C4-2B (cell line): ENCODE measurements at regions not wholly inside any gene's neighbourhood (a gene's known extent, or its start where the extent isn't known, plus 50 kb on each side); places are given as distances from the start of the nearest gene placed in this dataset.

Experiments
- ZFX ChIP-seq: fragments of 450-650 bp; IDR thresholded peaks from 2 replicates; pipeline ENCODE4 v1.6.1; 2017
- TF ChIP-seq, protein P1 (sequence below): fragments of 450-650 bp; conservative IDR thresholded peaks from 2 replicates; pipeline ENCODE4 v1.5.1; 2017; ENCODE audit warnings: mild to moderate bottlenecking

DNA sequence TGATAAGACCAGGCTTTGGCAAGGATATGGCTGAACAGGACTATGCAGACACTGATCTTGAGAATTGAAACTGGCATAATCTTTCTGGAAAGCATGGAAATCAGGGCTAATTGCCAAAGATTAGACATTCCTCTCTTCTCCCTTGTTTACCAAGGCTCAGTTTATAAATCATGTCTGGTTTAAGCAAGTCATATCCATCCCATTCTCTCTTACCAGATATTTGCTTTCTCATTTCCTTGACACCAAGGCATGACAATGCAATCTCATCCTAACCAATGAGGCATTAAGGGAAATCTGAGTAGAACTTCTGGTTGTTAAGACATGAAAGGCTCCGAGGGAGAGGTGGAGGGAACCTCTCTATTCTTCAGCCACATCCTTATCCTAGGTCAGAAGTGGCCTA is 110.3 kb upstream of the CEP85L start:
- TF ChIP-seq, protein P1, sequence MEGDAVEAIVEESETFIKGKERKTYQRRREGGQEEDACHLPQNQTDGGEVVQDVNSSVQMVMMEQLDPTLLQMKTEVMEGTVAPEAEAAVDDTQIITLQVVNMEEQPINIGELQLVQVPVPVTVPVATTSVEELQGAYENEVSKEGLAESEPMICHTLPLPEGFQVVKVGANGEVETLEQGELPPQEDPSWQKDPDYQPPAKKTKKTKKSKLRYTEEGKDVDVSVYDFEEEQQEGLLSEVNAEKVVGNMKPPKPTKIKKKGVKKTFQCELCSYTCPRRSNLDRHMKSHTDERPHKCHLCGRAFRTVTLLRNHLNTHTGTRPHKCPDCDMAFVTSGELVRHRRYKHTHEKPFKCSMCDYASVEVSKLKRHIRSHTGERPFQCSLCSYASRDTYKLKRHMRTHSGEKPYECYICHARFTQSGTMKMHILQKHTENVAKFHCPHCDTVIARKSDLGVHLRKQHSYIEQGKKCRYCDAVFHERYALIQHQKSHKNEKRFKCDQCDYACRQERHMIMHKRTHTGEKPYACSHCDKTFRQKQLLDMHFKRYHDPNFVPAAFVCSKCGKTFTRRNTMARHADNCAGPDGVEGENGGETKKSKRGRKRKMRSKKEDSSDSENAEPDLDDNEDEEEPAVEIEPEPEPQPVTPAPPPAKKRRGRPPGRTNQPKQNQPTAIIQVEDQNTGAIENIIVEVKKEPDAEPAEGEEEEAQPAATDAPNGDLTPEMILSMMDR: no peak
- no peak for TF ChIP-seq ZFX
